B cell (primary cell): ENCODE measurements at regions not wholly inside any gene's neighbourhood (a gene's known extent, or its start where the extent isn't known, plus 50 kb on each side); places are given as distances from the start of the nearest gene placed in this dataset.
A peak's percentile ranks its signal among the peaks of the same experiment; 100 is the strongest.

Experiments
- ATAC-seq: fragments of 200-7000 bp; cut with Tn5 transposase; one replicate; pipeline ENCODE4 v1.10.0; 2021; ENCODE audit warnings: low read depth, mild to moderate bottlenecking, moderate number of reproducible peaks, moderate library complexity
- CTCF ChIA-PET: fragments of 350-600 bp; sonication (Branson Sonifier 250); formaldehyde crosslinking; loops from one replicate; lab custom pipeline; 2021; ENCODE audit warnings: antibody characterized with exemption, inconsistent platforms; lab: Charles Lee
- POLR2A ChIA-PET: fragments of 350-600 bp; sonication (Branson Sonifier 250); formaldehyde crosslinking; loops from one replicate; lab custom pipeline; 2021; ENCODE audit warnings: antibody characterized with exemption; lab: Charles Lee
- DNase-seq: peaks from one replicate; pipeline ENCODE4 v3.0.0; 2013
- H2AFZ ChIP-seq: 2 replicates; pipeline ENCODE4 v1.6.1; 2012; ENCODE audit warnings: mild to moderate bottlenecking, low read depth, low read length; ENCODE audit not compliant: insufficient read depth, poor library complexity, severe bottlenecking
- H3K27ac ChIP-seq, 2 donors: 1 replicate in 1 of 2; 2 replicates in 1 of 2; pipeline ENCODE4 v1.5.1; 2012 to 2013; ENCODE audit warnings: low read length in 2 of 2, mild to moderate bottlenecking in 2 of 2, moderate library complexity in 1 of 2
- H3K27me3 ChIP-seq, 4 experiments: fragments of 200-600 bp in 1 of 4; sonication (generic) in 1 of 4; replicated peaks in 1 of 4; 1 replicate in 2 of 4; 2 replicates in 2 of 4; pipeline versions ENCODE4 v1.6.1 to v1.7.0; 2013 to 2016; ENCODE audit warnings: low read length in 3 of 4, mild to moderate bottlenecking in 2 of 4, mixed read lengths in 1 of 4, moderate library complexity in 1 of 4; ENCODE audit not compliant: insufficient read depth in 4 of 4, control insufficient read depth in 3 of 4; ENCODE audit errors: control extremely low read depth in 1 of 4
- H3K36me3 ChIP-seq, 2 experiments: replicated peaks in 1 of 2; 1 replicate in 1 of 2; 2 replicates in 1 of 2; pipeline versions ENCODE4 v1.6.1 to v1.7.1; 2013; ENCODE audit warnings: low read length in 1 of 2; ENCODE audit not compliant: insufficient read depth in 2 of 2, control insufficient read depth in 1 of 2; ENCODE audit errors: control extremely low read depth in 1 of 2, extremely low read depth in 1 of 2
- H3K4me1 ChIP-seq, 2 donors: fragments of 200-600 bp in 1 of 2; sonication (generic) in 1 of 2; 1 replicate in 1 of 2; 2 replicates in 1 of 2; pipeline versions ENCODE4 v1.5.1 to v1.6.1; 2013 to 2017; ENCODE audit warnings: low read length in 2 of 2; ENCODE audit not compliant: control insufficient read depth in 2 of 2, insufficient read depth in 2 of 2
- H3K4me2 ChIP-seq: replicated peaks from 2 replicates; pipeline ENCODE3; 2012; ENCODE audit warnings: mild to moderate bottlenecking, low read depth, low read length; ENCODE audit not compliant: poor library complexity, severe bottlenecking
- H3K4me3 ChIP-seq, 5 experiments: fragments of 200-600 bp in 1 of 5; sonication (generic) in 1 of 5; 1 replicate in 3 of 5; 2 replicates in 2 of 5; pipeline versions ENCODE4 v1.5.1 to v1.7.0; 2011 to 2016; ENCODE audit warnings: low read length in 4 of 5, mild to moderate bottlenecking in 4 of 5, low read depth in 2 of 5, control low read depth in 1 of 5, moderate library complexity in 1 of 5; ENCODE audit not compliant: insufficient read depth in 1 of 5; ENCODE audit errors: control extremely low read depth in 1 of 5, extremely low read depth in 1 of 5
- H3K79me2 ChIP-seq: fragments of 200-600 bp; sonication (generic); one replicate; pipeline ENCODE4 v1.6.0; 2016; ENCODE audit warnings: low read length; ENCODE audit not compliant: control insufficient read depth, insufficient read depth
- H3K9ac ChIP-seq: fragments of 200-600 bp; sonication (generic); 2 replicates; pipeline ENCODE4 v1.6.1; 2017; ENCODE audit warnings: mild to moderate bottlenecking, low read length, moderate library complexity
- H3K9me3 ChIP-seq, 3 donors: one replicate each; pipeline versions ENCODE4 v1.6.1 to v1.7.1; 2013; ENCODE audit warnings: low read length in 2 of 3; ENCODE audit not compliant: control insufficient read depth in 2 of 3, insufficient read depth in 1 of 3; ENCODE audit errors: control extremely low read depth in 1 of 3
- H4K20me1 ChIP-seq: 2 replicates; pipeline ENCODE4 v1.6.0; 2012; ENCODE audit warnings: mild to moderate bottlenecking, low read length; ENCODE audit not compliant: insufficient read depth, control insufficient read depth, poor library complexity, severe bottlenecking
- H3K27ac Mint-ChIP-seq: one replicate; pipeline ENCODE4 v1.8.0; 2021; ENCODE audit warnings: mixed read lengths
- H3K27me3 Mint-ChIP-seq: one replicate; pipeline ENCODE4 v1.8.0; 2021; ENCODE audit warnings: mixed read lengths
- H3K4me1 Mint-ChIP-seq: one replicate; pipeline ENCODE4 v1.8.0; 2021; ENCODE audit warnings: mixed read lengths
- H3K4me3 Mint-ChIP-seq: one replicate; pipeline ENCODE4 v1.8.0; 2021; ENCODE audit warnings: mixed read lengths
- H3K9me3 Mint-ChIP-seq: one replicate; pipeline ENCODE4 v1.8.0; 2022; ENCODE audit warnings: mixed read lengths; ENCODE audit not compliant: insufficient read depth
- CTCF ChIP-seq: fragments of 200-600 bp; IDR thresholded peaks from one replicate; pipeline ENCODE4 v1.8.0; 2022; ENCODE audit warnings: antibody characterized with exemption, mild to moderate bottlenecking
- EZH2 ChIP-seq: IDR thresholded peaks from 2 replicates; pipeline ENCODE4 v1.6.1; 2012; ENCODE audit warnings: borderline replicate concordance, low read depth, mild to moderate bottlenecking, moderate library complexity, low read length; ENCODE audit not compliant: insufficient read depth, poor library complexity, severe bottlenecking
- WGBS: methylation state at CpG from one replicate; pipeline ENCODE4 v1.1.5; 2013; ENCODE audit warnings: missing lambda C conversion rate; ENCODE audit not compliant: insufficient coverage; 5-methylcytosine and 5-hydroxymethylcytosine counted together
- intact Hi-C: fragments of 100-400 bp; cut with micrococcal nuclease; formaldehyde crosslinking; loops from one replicate; pipeline ENCODE4 v1.10.0; 2022

- TF ChIP-seq EZH2 (no peak), CTCF (no peak)
- Histone ChIP-seq H3K79me2 (no peaks in the 10 kb centered on the region), H2AFZ (peak overlapping the region; percentile 67), H3K4me3 (peak overlapping the region in 2 of 5 experiments; percentile 18 to 57), H3K9ac (peak overlapping the region; percentile 42), H3K27ac (peak overlapping the region; percentile 57 to 62), H3K36me3 (no peaks in the 10 kb centered on the region), H3K4me2 (peak overlapping the region; percentile 75), H3K4me1 (peaks cover 27 to 28% of the 10 kb centered on the region in 2 donors), H3K9me3 (no peaks in the 10 kb centered on the region), H4K20me1 (no peaks in the 10 kb centered on the region), H3K27me3 (no peaks in the 10 kb centered on the region)
- DNase-seq = no peak
- H3K4me1 Mint-ChIP-seq = peaks cover 23% of the 10 kb centered on the region
- POLR2A ChIA-PET = no interaction called here
- WGBS = no CpG with 5 or more reads among the region's 1 CpG
- H3K4me3 Mint-ChIP-seq = peak overlapping the region; percentile 65
- peak overlapping the region; percentile 71 for H3K27ac Mint-ChIP-seq
- no peaks in the 10 kb centered on the region for H3K27me3 Mint-ChIP-seq
- intact Hi-C loops = loop anchor here (5.0 kb wide), 1 partner anchor 91 kb away; no protein-coding TSS in a partner anchor
- CTCF ChIA-PET = interaction anchor here (1.4 to 2.9 kb wide), 3 partner anchors 57 to 125 kb away, joined by 3 to 14 read pairs (median 13); no protein-coding TSS in a partner anchor
- ATAC-seq = no peak
- H3K9me3 Mint-ChIP-seq = no peaks in the 10 kb centered on the region
Observed at GRCh38 chr12:45668641-45669040, 60.9 kb upstream of the ARID2 start.

GRCh38 chr12:45669093-45669492 lies 60.4 kb upstream of the ARID2 start:
- no peaks in the 10 kb centered on the region for H3K9me3 ChIP-seq
- DNase-seq (peak; percentile 62), ATAC-seq (peak; percentile 71)
- H3K4me3 ChIP-seq = peak overlapping the region in 3 of 5 experiments; percentile 10 to 57 (median 18)
- no peak for TF ChIP-seq EZH2
- no peak for TF ChIP-seq CTCF
- H3K27ac ChIP-seq = peak overlapping the region; percentile 57 to 62
- intact Hi-C loops = loop anchor here (5.0 kb wide), 1 partner anchor 92 kb away; no protein-coding TSS in a partner anchor
- H3K4me1 ChIP-seq = peaks cover 27 to 28% of the 10 kb centered on the region in 2 donors
- peak overlapping the region; percentile 42 for H3K9ac ChIP-seq
- peaks cover 23% of the 10 kb centered on the region for H3K4me1 Mint-ChIP-seq
- no peaks in the 10 kb centered on the region for H3K27me3 Mint-ChIP-seq
- no peaks in the 10 kb centered on the region for H3K9me3 Mint-ChIP-seq
- peak overlapping the region; percentile 75 for H3K4me2 ChIP-seq
- POLR2A ChIA-PET = no interaction called here
- no CpG with 5 or more reads among the region's 1 CpG for WGBS
- no peaks in the 10 kb centered on the region for H4K20me1 ChIP-seq
- H3K36me3 ChIP-seq = no peaks in the 10 kb centered on the region
- H3K4me3 Mint-ChIP-seq = peak overlapping the region; percentile 65
- H2AFZ ChIP-seq = peak overlapping the region; percentile 67
- no peaks in the 10 kb centered on the region for H3K27me3 ChIP-seq
- H3K27ac Mint-ChIP-seq = peak overlapping the region; percentile 71
- CTCF ChIA-PET = interaction anchor here (1.1 to 2.9 kb wide), 4 partner anchors 16 to 125 kb away, joined by 3 to 14 read pairs (median 8); no protein-coding TSS in a partner anchor
- H3K79me2 ChIP-seq = no peaks in the 10 kb centered on the region
